ENCODE measurements at regions not wholly inside any gene's neighbourhood (a gene's known extent, or its start where the extent isn't known, plus 50 kb on each side); places are given as distances from the start of the nearest gene placed in this dataset.
"Not testable (repeated sequence)": the region's sequence is repeated elsewhere in the genome, so short reads cannot be mapped to it uniquely, and the experiment has no call there.

- no peak overlapping the region for H3K4me3 ChIP-seq
- in situ Hi-C loops (cut with MboI; ENCODE audit: low pct_unique_long_range_greater_than_20kb in 2 of 9, low sequenced_read_pairs in 9 of 9, unreplicated experiment in 9 of 9): no loop called here
- H3K27ac ChIP-seq: no peak overlapping the region
- WGBS, 10 experiments: 43 to 100% (median 84%) methylated on average over 1 to 2 of the region's 2 CpGs; no CpG with 5 or more reads in 2 of the 10 experiments
- no peak for ATAC-seq (replicated peaks in 6 of 8)
- no peaks in the 10 kb centered on the region for H3K4me1 ChIP-seq (replicated peaks in 1 of 2)
Measured at GRCh38 chr11:23893126-23893525, 603.7 kb upstream of the LUZP2 start.

- Histone ChIP-seq H3K4me3 (no peak overlapping the region), H3K4me1 (replicated peaks in 1 of 2) (peaks cover 0 to 6% of the 10 kb centered on the region in 2 donors), H3K27ac (no peak overlapping the region)
- 16 to 100% (median 60%) methylated on average over 2 to 9 of the region's 9 CpGs for WGBS, 10 experiments
- in situ Hi-C loops (cut with MboI; ENCODE audit: low pct_unique_long_range_greater_than_20kb in 2 of 9, low sequenced_read_pairs in 9 of 9, unreplicated experiment in 9 of 9): no loop called here
- peak in 2 of 8 experiments; percentile 77 to 92 for ATAC-seq (replicated peaks in 6 of 8)
Measured at GRCh38 chr11:23897453-23898286, 599.2 kb upstream of the LUZP2 start.

- WGBS, 10 experiments: 29 to 92% (median 73%) methylated on average over 1 to 7 of the region's 7 CpGs; no CpG with 5 or more reads in 2 of the 10 experiments
- no peak overlapping the region for H3K4me3 ChIP-seq
- ATAC-seq (replicated peaks in 6 of 8): peak in 5 of 8 experiments; percentile 17 to 83 (median 65)
- peaks cover 0 to 6% of the 10 kb centered on the region in 2 donors for H3K4me1 ChIP-seq (replicated peaks in 1 of 2)
- no peak overlapping the region for H3K27ac ChIP-seq
- in situ Hi-C loops (cut with MboI; ENCODE audit: low pct_unique_long_range_greater_than_20kb in 2 of 9, low sequenced_read_pairs in 9 of 9, unreplicated experiment in 9 of 9): no loop called here
Measured at GRCh38 chr11:23903044-23903704, 593.7 kb upstream of the LUZP2 start.

GRCh38 chr11:23919455-23919854 is 577.4 kb upstream of the LUZP2 start:
- no peak for ATAC-seq (replicated peaks in 6 of 8)
- WGBS, 10 experiments: 60 to 100% (median 91%) methylated on average over 2 of the region's 2 CpGs
- in situ Hi-C loops (cut with MboI; ENCODE audit: low pct_unique_long_range_greater_than_20kb in 2 of 9, low sequenced_read_pairs in 9 of 9, unreplicated experiment in 9 of 9): no loop called here
- no peak overlapping the region for H3K27ac ChIP-seq
- H3K4me1 ChIP-seq (replicated peaks in 1 of 2): no peaks in the 10 kb centered on the region
- H3K4me3 ChIP-seq: no peak overlapping the region

GRCh38 chr11:23923357-23923756 is 573.5 kb upstream of the LUZP2 start:
- 78 to 100% (median 100%) methylated on average over 1 of the region's 1 CpG; no CpG with 5 or more reads in 3 of the 10 experiments for WGBS, 10 experiments
- no peaks in the 10 kb centered on the region for H3K4me1 ChIP-seq (replicated peaks in 1 of 2)
- in situ Hi-C loops (cut with MboI; ENCODE audit: low pct_unique_long_range_greater_than_20kb in 2 of 9, low sequenced_read_pairs in 9 of 9, unreplicated experiment in 9 of 9): no loop called here
- no peak overlapping the region for H3K27ac ChIP-seq
- no peak for ATAC-seq (replicated peaks in 6 of 8)
- H3K4me3 ChIP-seq: no peak overlapping the region

GRCh38 chr11:23924226-23924625 is 572.6 kb upstream of the LUZP2 start:
- H3K4me3 ChIP-seq: no peak overlapping the region
- in situ Hi-C loops (cut with MboI; ENCODE audit: low pct_unique_long_range_greater_than_20kb in 2 of 9, low sequenced_read_pairs in 9 of 9, unreplicated experiment in 9 of 9): no loop called here
- no peaks in the 10 kb centered on the region for H3K4me1 ChIP-seq (replicated peaks in 1 of 2)
- WGBS, 10 experiments: 50 to 100% (median 88%) methylated on average over 1 of the region's 1 CpG; no CpG with 5 or more reads in 3 of the 10 experiments
- ATAC-seq (replicated peaks in 6 of 8): peak in 1 of 8 experiments; percentile 32
- H3K27ac ChIP-seq: no peak overlapping the region

GRCh38 chr11:23931443-23931842 is 565.4 kb upstream of the LUZP2 start:
- ATAC-seq (replicated peaks in 6 of 8): no peak
- in situ Hi-C loops (cut with MboI; ENCODE audit: low pct_unique_long_range_greater_than_20kb in 2 of 9, low sequenced_read_pairs in 9 of 9, unreplicated experiment in 9 of 9): no loop called here
- WGBS, 10 experiments: 16 to 86% (median 74%) methylated on average over 1 to 2 of the region's 2 CpGs
- H3K4me1 ChIP-seq (replicated peaks in 1 of 2): no peaks in the 10 kb centered on the region
- no peak overlapping the region for H3K27ac ChIP-seq
- H3K4me3 ChIP-seq: no peak overlapping the region

- H3K4me3 ChIP-seq: no peak overlapping the region
- in situ Hi-C loops (cut with MboI; ENCODE audit: low pct_unique_long_range_greater_than_20kb in 2 of 9, low sequenced_read_pairs in 9 of 9, unreplicated experiment in 9 of 9): no loop called here
- H3K27ac ChIP-seq: no peak overlapping the region
- ATAC-seq (replicated peaks in 6 of 8): peak in 1 of 8 experiments; percentile 33
- H3K4me1 ChIP-seq (replicated peaks in 1 of 2): no peaks in the 10 kb centered on the region
Measured at GRCh38 chr11:23932485-23932898, 564.4 kb upstream of the LUZP2 start.

- no peak for ATAC-seq (replicated peaks in 6 of 8)
- no peak overlapping the region for H3K4me3 ChIP-seq
- no peak overlapping the region for H3K27ac ChIP-seq
- no peaks in the 10 kb centered on the region for H3K4me1 ChIP-seq (replicated peaks in 1 of 2)
- 80 to 100% (median 90%) methylated on average over 1 to 6 of the region's 9 CpGs; no CpG with 5 or more reads in 2 of the 10 experiments for WGBS, 10 experiments
- in situ Hi-C loops (cut with MboI; ENCODE audit: low pct_unique_long_range_greater_than_20kb in 2 of 9, low sequenced_read_pairs in 9 of 9, unreplicated experiment in 9 of 9): no loop called here
Measured at GRCh38 chr11:23933721-23934120, 563.1 kb upstream of the LUZP2 start.

- ATAC-seq (replicated peaks in 6 of 8); H3K27ac ChIP-seq; in situ Hi-C loops (cut with MboI; ENCODE audit: low pct_unique_long_range_greater_than_20kb in 2 of 9, low sequenced_read_pairs in 9 of 9, unreplicated experiment in 9 of 9); H3K4me1 ChIP-seq (replicated peaks in 1 of 2); H3K4me3 ChIP-seq: not testable (repeated sequence)
- WGBS, 10 experiments: 90 to 100% (median 97%) methylated on average over 1 to 5 of the region's 27 CpGs; no CpG with 5 or more reads in 7 of the 10 experiments
Measured at GRCh38 chr11:23934671-23935270, 562.1 kb upstream of the LUZP2 start.

- H3K4me1 ChIP-seq (replicated peaks in 1 of 2); in situ Hi-C loops (cut with MboI; ENCODE audit: low pct_unique_long_range_greater_than_20kb in 2 of 9, low sequenced_read_pairs in 9 of 9, unreplicated experiment in 9 of 9); ATAC-seq (replicated peaks in 6 of 8); H3K27ac ChIP-seq; H3K4me3 ChIP-seq: not testable (repeated sequence)
- 56 to 91% (median 90%) methylated on average over 2 to 9 of the region's 31 CpGs; no CpG with 5 or more reads in 7 of the 10 experiments for WGBS, 10 experiments
Measured at GRCh38 chr11:23942117-23942815, 554.6 kb upstream of the LUZP2 start.

- Histone ChIP-seq H3K27ac (no peak overlapping the region), H3K4me3 (no peak overlapping the region), H3K4me1 (replicated peaks in 1 of 2) (peaks cover 9 to 19% of the 10 kb centered on the region in 2 donors)
- 17 to 100% (median 73%) methylated on average over 1 to 2 of the region's 2 CpGs for WGBS, 10 experiments
- in situ Hi-C loops (cut with MboI; ENCODE audit: low pct_unique_long_range_greater_than_20kb in 2 of 9, low sequenced_read_pairs in 9 of 9, unreplicated experiment in 9 of 9): no loop called here
- no peak for ATAC-seq (replicated peaks in 6 of 8)
Measured at GRCh38 chr11:23944923-23945322, 551.9 kb upstream of the LUZP2 start.

- no peak overlapping the region for H3K27ac ChIP-seq
- ATAC-seq (replicated peaks in 6 of 8): peak in 1 of 8 experiments; percentile 56
- in situ Hi-C loops (cut with MboI; ENCODE audit: low pct_unique_long_range_greater_than_20kb in 2 of 9, low sequenced_read_pairs in 9 of 9, unreplicated experiment in 9 of 9): no loop called here
- peaks cover 9 to 19% of the 10 kb centered on the region in 2 donors for H3K4me1 ChIP-seq (replicated peaks in 1 of 2)
- no peak overlapping the region for H3K4me3 ChIP-seq
Measured at GRCh38 chr11:23947883-23948282, 549.0 kb upstream of the LUZP2 start.

Measured in motor neuron (in vitro differentiated cells).